Neuronal stem cell (in vitro differentiated cells): ENCODE measurements at regions not wholly inside any gene's neighbourhood (a gene's known extent, or its start where the extent isn't known, plus 50 kb on each side); places are given as distances from the start of the nearest gene placed in this dataset.

Experiments used
- DNase-seq: peaks from one replicate; pipeline ENCODE4 v3.0.0-alpha.2; 2013; ENCODE audit warnings: low spot score
- H2AFZ ChIP-seq: one replicate; pipeline ENCODE4 v1.6.1; 2013; ENCODE audit warnings: mild to moderate bottlenecking, low read length, inconsistent platforms
- H2AK5ac ChIP-seq: 2 replicates; pipeline ENCODE4 v1.6.1; 2013; ENCODE audit warnings: low read depth, mild to moderate bottlenecking, inconsistent platforms, low read length, moderate library complexity, mixed read lengths
- H2BK120ac ChIP-seq: 2 replicates; pipeline ENCODE4 v1.6.1; 2013; ENCODE audit warnings: low read depth, mild to moderate bottlenecking, inconsistent platforms, low read length, moderate library complexity, mixed read lengths
- H2BK12ac ChIP-seq: one replicate; pipeline ENCODE4 v1.6.1; 2013; ENCODE audit warnings: low read length, inconsistent platforms
- H2BK15ac ChIP-seq: 2 replicates; pipeline ENCODE4 v1.6.1; 2013; ENCODE audit warnings: mild to moderate bottlenecking, low read length, inconsistent platforms, mixed read lengths
- H2BK5ac ChIP-seq: one replicate; pipeline ENCODE4 v1.6.1; 2013; ENCODE audit warnings: inconsistent platforms, mild to moderate bottlenecking, low read length, moderate library complexity
- H3K14ac ChIP-seq: one replicate; pipeline ENCODE4 v1.6.1; 2013; ENCODE audit warnings: low read length, inconsistent platforms
- H3K18ac ChIP-seq: 2 replicates; pipeline ENCODE4 v1.6.1; 2013; ENCODE audit warnings: low read length, inconsistent platforms
- H3K23ac ChIP-seq: 2 replicates; pipeline ENCODE4 v1.6.1; 2013; ENCODE audit warnings: low read depth, mild to moderate bottlenecking, mixed read lengths, low read length, inconsistent platforms; ENCODE audit not compliant: poor library complexity
- H3K27ac ChIP-seq: replicated peaks from 3 replicates; pipeline ENCODE4 v1.5.1; 2013; ENCODE audit warnings: low read length, inconsistent platforms
- H3K27me3 ChIP-seq, 3 experiments: 2 replicates each; pipeline ENCODE4 v1.6.1; 2013; ENCODE audit warnings: low read length in 3 of 3, mild to moderate bottlenecking in 2 of 3, inconsistent platforms in 1 of 3, low read depth in 1 of 3, mixed read lengths in 1 of 3, moderate library complexity in 1 of 3; ENCODE audit not compliant: control insufficient read depth in 3 of 3, insufficient read depth in 3 of 3
- H3K36me3 ChIP-seq, 2 donors: replicated peaks in 1 of 2; 2 replicates each; pipeline ENCODE4 v1.6.1; 2013; ENCODE audit warnings: low read length in 2 of 2; ENCODE audit not compliant: control insufficient read depth in 2 of 2, insufficient read depth in 2 of 2
- H3K4ac ChIP-seq: 2 replicates; pipeline ENCODE4 v1.6.1; 2013; ENCODE audit warnings: inconsistent platforms, mild to moderate bottlenecking, low read length, moderate library complexity
- H3K4me1 ChIP-seq, 2 donors: 1 replicate in 1 of 2; 2 replicates in 1 of 2; pipeline ENCODE4 v1.6.1; 2013; ENCODE audit warnings: low read length in 2 of 2, low read depth in 1 of 2; ENCODE audit not compliant: control insufficient read depth in 2 of 2, insufficient read depth in 1 of 2
- H3K4me2 ChIP-seq: one replicate; pipeline ENCODE4 v1.6.1; 2013; ENCODE audit warnings: mild to moderate bottlenecking, low read length, inconsistent platforms; ENCODE audit not compliant: insufficient read depth, poor library complexity, severe bottlenecking
- H3K4me3 ChIP-seq, 2 donors: 2 replicates each; pipeline ENCODE4 v1.5.1; 2013; ENCODE audit warnings: low read length in 2 of 2, mild to moderate bottlenecking in 2 of 2, inconsistent platforms in 1 of 2, moderate library complexity in 1 of 2
- H3K79me1 ChIP-seq: one replicate; pipeline ENCODE4 v1.6.1; 2013; ENCODE audit warnings: low read depth, mild to moderate bottlenecking, inconsistent platforms, low read length, moderate library complexity
- H3K9ac ChIP-seq: one replicate; pipeline ENCODE4 v1.6.1; 2013; ENCODE audit warnings: mild to moderate bottlenecking, low read depth, low read length, inconsistent platforms; ENCODE audit not compliant: poor library complexity
- H3K9me3 ChIP-seq, 2 donors: replicated peaks in 1 of 2; 2 replicates each; pipeline versions ENCODE3 to v1.6.1; 2013; ENCODE audit warnings: low read length in 2 of 2, mild to moderate bottlenecking in 2 of 2, inconsistent platforms in 1 of 2, low read depth in 1 of 2, mixed read lengths in 1 of 2, moderate library complexity in 1 of 2; ENCODE audit not compliant: control insufficient read depth in 2 of 2, insufficient read depth in 1 of 2
- H4K8ac ChIP-seq: one replicate; pipeline ENCODE4 v1.6.1; 2013; ENCODE audit warnings: low read depth, mild to moderate bottlenecking, inconsistent platforms, low read length, moderate library complexity
- H4K91ac ChIP-seq: one replicate; pipeline ENCODE4 v1.6.1; 2013; ENCODE audit warnings: low read length, low read depth, mild to moderate bottlenecking, inconsistent platforms; ENCODE audit not compliant: poor library complexity
- WGBS, 2 donors: extraction: QIAGEN DNeasy Blood & Tissue Kit; methylation state at CpG; one replicate each; pipeline ENCODE4 v1.1.7; 2013; ENCODE audit warnings: missing lambda C conversion rate in 2 of 2, mixed read lengths in 1 of 2; ENCODE audit not compliant: insufficient read length in 2 of 2, insufficient replicate concordance in 1 of 2; ENCODE audit errors: extremely low coverage in 2 of 2; 5-methylcytosine and 5-hydroxymethylcytosine counted together

DNA sequence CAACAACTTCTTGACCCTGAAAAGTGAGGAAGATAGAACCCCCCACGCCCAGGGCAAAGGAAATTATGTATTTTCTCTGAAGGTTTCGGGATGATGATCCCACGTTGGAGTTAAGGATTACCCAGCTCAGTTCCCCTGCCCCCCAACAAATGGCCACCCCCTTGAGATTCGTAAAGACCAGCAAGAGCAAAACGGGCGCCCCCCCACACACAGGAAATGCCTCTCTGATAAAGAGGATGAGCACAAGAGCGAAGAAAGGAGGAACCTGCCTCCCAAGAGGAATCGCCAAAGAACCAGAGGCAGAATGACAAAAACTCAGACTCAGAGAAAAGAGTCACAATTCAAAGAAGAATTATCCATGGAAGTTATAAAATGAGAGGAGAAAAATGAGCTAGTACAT lies 576.9 kb downstream of the MATN1 start:
- H3K27ac ChIP-seq, result no peak overlapping the region
- H3K36me3 ChIP-seq, result no peaks in the 10 kb centered on the region
- no peak overlapping the region for H4K91ac ChIP-seq
- no peak overlapping the region for H2BK5ac ChIP-seq
- no peak for DNase-seq
- no peak overlapping the region for H2AK5ac ChIP-seq
- H3K14ac ChIP-seq, result no peak overlapping the region
- H3K9ac ChIP-seq, result no peak overlapping the region
- WGBS, 2 donors, result no CpG with 5 or more reads among the region's 8 CpGs
- H3K18ac ChIP-seq, result no peak overlapping the region
- no peak overlapping the region for H4K8ac ChIP-seq
- H2BK15ac ChIP-seq, result no peak overlapping the region
- no peak overlapping the region for H2AFZ ChIP-seq
- peaks cover 0 to 3% of the 10 kb centered on the region in 2 donors for H3K9me3 ChIP-seq
- H3K4me2 ChIP-seq, result no peak overlapping the region
- no peak overlapping the region for H3K23ac ChIP-seq
- H3K4me3 ChIP-seq, result no peak overlapping the region
- H3K79me1 ChIP-seq, result no peaks in the 10 kb centered on the region
- no peak overlapping the region for H2BK120ac ChIP-seq
- H2BK12ac ChIP-seq, result no peak overlapping the region
- no peaks in the 10 kb centered on the region for H3K4me1 ChIP-seq
- H3K4ac ChIP-seq, result no peak overlapping the region
- H3K27me3 ChIP-seq, result no peaks in the 10 kb centered on the region

DNA sequence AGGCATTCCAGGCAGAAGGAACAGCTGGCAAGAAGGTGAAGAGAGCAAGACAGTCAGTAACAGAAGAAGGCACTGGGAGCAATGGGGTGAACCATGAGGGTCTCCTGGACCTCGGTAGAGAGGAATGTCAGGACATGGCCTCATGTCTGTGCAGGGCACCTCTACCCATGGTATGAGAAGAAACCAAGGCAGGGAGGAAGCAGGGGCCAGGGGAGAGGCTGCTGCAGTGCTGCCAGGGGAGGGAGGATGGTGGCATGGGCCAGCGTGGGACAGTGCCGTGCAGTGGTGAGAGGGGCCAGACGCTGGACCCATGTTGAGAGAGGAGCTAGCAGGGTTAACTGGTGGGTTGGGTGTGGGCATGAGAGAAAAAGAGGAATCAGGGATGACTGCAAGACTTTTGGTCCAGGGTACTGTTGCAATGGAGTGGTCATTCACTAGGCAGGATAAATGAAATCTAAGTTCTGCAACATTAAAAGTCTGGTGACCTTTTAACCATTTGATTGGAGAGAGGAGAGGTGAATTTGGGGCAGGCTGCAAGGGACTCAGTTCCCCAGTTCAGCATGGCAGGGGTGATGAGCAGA lies 577.6 kb downstream of the MATN1 start:
- Histone ChIP-seq H3K27me3 (no peaks in the 10 kb centered on the region), H3K9me3 (peaks cover 0 to 1% of the 10 kb centered on the region in 2 donors), H3K79me1 (no peaks in the 10 kb centered on the region), H3K23ac (no peak overlapping the region), H3K4ac (no peak overlapping the region), H3K27ac (no peak overlapping the region), H3K9ac (no peak overlapping the region), H2AK5ac (no peak overlapping the region), H2BK120ac (no peak overlapping the region), H3K14ac (no peak overlapping the region), H4K8ac (no peak overlapping the region), H3K4me2 (no peak overlapping the region), H3K4me3 (no peak overlapping the region), H3K18ac (no peak overlapping the region), H2AFZ (no peak overlapping the region), H2BK5ac (no peak overlapping the region), H2BK12ac (no peak overlapping the region), H3K4me1 (no peaks in the 10 kb centered on the region), H3K36me3 (no peaks in the 10 kb centered on the region), H4K91ac (peak overlapping the region; percentile 57), H2BK15ac (no peak overlapping the region)
- no CpG with 5 or more reads among the region's 4 CpGs for WGBS, 2 donors
- DNase-seq, result no peak

DNA sequence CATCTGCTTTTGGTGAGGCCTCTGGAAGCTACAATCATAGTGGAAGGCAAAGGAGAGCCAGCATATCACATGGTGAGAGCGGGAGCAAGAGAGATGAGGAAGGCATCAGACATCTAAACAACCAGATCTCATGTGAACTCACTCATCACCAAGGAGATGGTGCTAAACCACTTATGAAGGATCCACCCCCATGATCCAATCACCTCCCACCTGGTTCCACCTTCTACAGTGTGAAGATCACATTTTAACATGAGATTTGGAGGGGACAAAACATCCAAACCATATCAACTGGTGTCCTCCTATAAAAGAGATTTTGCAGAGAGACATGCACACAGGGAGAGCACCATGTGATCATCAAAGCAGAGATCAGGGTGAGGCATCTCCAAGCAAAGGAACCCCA lies 578.6 kb downstream of the MATN1 start:
- H2BK120ac ChIP-seq, result no peak overlapping the region
- DNase-seq, result no peak
- WGBS, 2 donors, result no CpG with 5 or more reads among the region's 1 CpG

GRCh38 chr1:30143517-30143916 lies 579.9 kb downstream of the MATN1 start:
- no peak overlapping the region for H2BK15ac ChIP-seq
- no peak overlapping the region for H2BK5ac ChIP-seq
- no peak overlapping the region for H2BK120ac ChIP-seq
- H2BK12ac ChIP-seq, result no peak overlapping the region
- no peaks in the 10 kb centered on the region for H3K27me3 ChIP-seq
- no peak overlapping the region for H4K91ac ChIP-seq
- H3K14ac ChIP-seq, result no peak overlapping the region
- no peak overlapping the region for H4K8ac ChIP-seq
- no peak overlapping the region for H3K4me2 ChIP-seq
- H3K18ac ChIP-seq, result no peak overlapping the region
- H3K4me1 ChIP-seq, result no peaks in the 10 kb centered on the region
- H2AFZ ChIP-seq, result no peak overlapping the region
- no peaks in the 10 kb centered on the region for H3K36me3 ChIP-seq
- WGBS, 2 donors, result no CpG with 5 or more reads among the region's 1 CpG
- H3K79me1 ChIP-seq, result no peaks in the 10 kb centered on the region
- no peak for DNase-seq
- H2AK5ac ChIP-seq, result no peak overlapping the region
- H3K4me3 ChIP-seq, result no peak overlapping the region
- H3K9me3 ChIP-seq, result no peaks in the 10 kb centered on the region
- H3K9ac ChIP-seq, result no peak overlapping the region
- H3K23ac ChIP-seq, result no peak overlapping the region
- no peak overlapping the region for H3K27ac ChIP-seq
- H3K4ac ChIP-seq, result no peak overlapping the region

More for the DNA sequence above, 578.6 kb downstream of the MATN1 start:
- no peaks in the 10 kb centered on the region for H3K36me3 ChIP-seq
- H3K4ac ChIP-seq, result no peak overlapping the region
- H2BK12ac ChIP-seq, result no peak overlapping the region
- no peaks in the 10 kb centered on the region for H3K79me1 ChIP-seq
- H3K27ac ChIP-seq, result no peak overlapping the region
- H3K14ac ChIP-seq, result no peak overlapping the region
- no peak overlapping the region for H3K4me3 ChIP-seq
- no peaks in the 10 kb centered on the region for H3K4me1 ChIP-seq
- H2AK5ac ChIP-seq, result no peak overlapping the region
- H3K9ac ChIP-seq, result no peak overlapping the region
- H3K18ac ChIP-seq, result no peak overlapping the region
- no peak overlapping the region for H2AFZ ChIP-seq
- H2BK15ac ChIP-seq, result no peak overlapping the region
- H3K4me2 ChIP-seq, result no peak overlapping the region
- no peak overlapping the region for H2BK5ac ChIP-seq
- no peaks in the 10 kb centered on the region for H3K27me3 ChIP-seq
- H4K91ac ChIP-seq, result no peak overlapping the region
- no peak overlapping the region for H4K8ac ChIP-seq
- H3K23ac ChIP-seq, result no peak overlapping the region
- no peaks in the 10 kb centered on the region for H3K9me3 ChIP-seq
